K562 (cell line): ENCODE measurements at regions not wholly inside any gene's neighbourhood (a gene's known extent, or its start where the extent isn't known, plus 50 kb on each side); places are given as distances from the start of the nearest gene placed in this dataset.

ENCODE experiments used
- ATAC-seq: fragments of 200-7000 bp; cut with Tn5 transposase; 3 replicates; pipeline ENCODE4 v1.9.1; 2020; ENCODE audit warnings: moderate library complexity
- BruUV-seq: library from RNA; stranded (reverse); fragments of 400-500 nt; replicated peaks from 2 replicates; lab custom pipeline; 2021; lab: Mats Ljungman, UMichigan
- CTCF ChIA-PET: fragments of 300-600 bp; formaldehyde crosslinking; extraction: SDS; loops from one replicate; lab custom pipeline; 2021; ENCODE audit warnings: low intra/inter-chr PET ratio; lab: Yijun Ruan, JAX
- POLR2A ChIA-PET: fragments of 300-600, 350-650 bp; sonication (Branson Sonifier 250); formaldehyde crosslinking; extraction: SDS; loops from one replicate; lab custom pipeline; 2021; ENCODE audit warnings: antibody characterized with exemption, inconsistent platforms; lab: Yijun Ruan, JAX
- DNase-seq, 4 experiments: peaks; one replicate each; pipeline versions ENCODE4 v3.0.0 to v3.0.0-alpha.2; 2011 to 2018; ENCODE audit warnings: low spot score in 3 of 4, mixed read lengths in 3 of 4; ENCODE audit errors: extremely low read depth in 1 of 4
- FAIRE-seq: peaks from 2 replicates; lab custom pipeline; 2011; peaks lifted over from hg19 to GRCh38; lab: Jason Lieb, UNC
- H2AFZ ChIP-seq: 2 replicates; pipeline ENCODE4 v1.6.0; 2011; ENCODE audit warnings: low read depth, low read length, control low read depth, inconsistent platforms
- H3K27ac ChIP-seq: fragments of 200-600 bp; 3 replicates; pipeline ENCODE4 v1.8.0; 2011; ENCODE audit warnings: low read depth, mild to moderate bottlenecking, control low read depth, inconsistent platforms, low read length, moderate library complexity, mixed read lengths; ENCODE audit errors: extremely low read depth
- H3K27me3 ChIP-seq, 2 experiments: fragments of 300-600 bp in 1 of 2; 2 replicates in 1 of 2; 3 replicates in 1 of 2; pipeline versions ENCODE4 v1.6.0 to v1.8.0; 2011; ENCODE audit warnings: inconsistent platforms in 2 of 2, low read length in 2 of 2, mild to moderate bottlenecking in 1 of 2, mixed read lengths in 1 of 2, moderate library complexity in 1 of 2; ENCODE audit not compliant: control insufficient read depth in 2 of 2, insufficient read depth in 2 of 2
- H3K36me3 ChIP-seq: fragments of 300-600 bp; 3 replicates; pipeline ENCODE4 v1.8.0; 2011; ENCODE audit warnings: mild to moderate bottlenecking, low read length, inconsistent platforms; ENCODE audit not compliant: control insufficient read depth, insufficient read depth
- H3K4me1 ChIP-seq, 2 experiments: fragments of 200-600 bp in 1 of 2; replicated peaks in 1 of 2; 2 replicates in 1 of 2; 3 replicates in 1 of 2; pipeline versions ENCODE4 v1.5.1 to v1.8.0; 2011; ENCODE audit warnings: inconsistent platforms in 2 of 2, low read length in 2 of 2, mild to moderate bottlenecking in 1 of 2, mixed read lengths in 1 of 2, moderate library complexity in 1 of 2; ENCODE audit not compliant: control insufficient read depth in 2 of 2, insufficient read depth in 2 of 2
- H3K4me2 ChIP-seq: 2 replicates; pipeline ENCODE4 v1.6.1; 2011; ENCODE audit warnings: low read length, control low read depth, inconsistent platforms, mixed read lengths; ENCODE audit not compliant: insufficient read depth
- H3K4me3 ChIP-seq: fragments of 200-600 bp; sonication (generic), shearing (Covaris generic); 2 replicates; pipeline ENCODE4 v1.5.1; 2016; ENCODE audit warnings: control low read depth, inconsistent platforms
- H3K79me2 ChIP-seq: fragments of 200-600 bp; 3 replicates; pipeline ENCODE4 v1.8.0; 2011; ENCODE audit warnings: low read length, inconsistent platforms; ENCODE audit not compliant: control insufficient read depth, insufficient read depth
- H3K9ac ChIP-seq, 2 experiments: 2 replicates each; pipeline versions ENCODE4 v1.6.0 to v1.6.1; 2011; ENCODE audit warnings: low read depth in 2 of 2, low read length in 2 of 2, control low read depth in 1 of 2, inconsistent platforms in 1 of 2, mild to moderate bottlenecking in 1 of 2, mixed read lengths in 1 of 2; ENCODE audit not compliant: insufficient read depth in 1 of 2
- H3K9me1 ChIP-seq: one replicate; pipeline ENCODE4 v1.6.0; 2011; ENCODE audit warnings: inconsistent platforms, mild to moderate bottlenecking, low read length, moderate library complexity; ENCODE audit not compliant: control insufficient read depth, insufficient read depth
- H3K9me3 ChIP-seq: replicated peaks from 2 replicates; pipeline ENCODE4 v1.5.1; 2011; ENCODE audit warnings: low read depth, low read length, inconsistent platforms; ENCODE audit not compliant: control insufficient read depth, insufficient read depth
- H4K20me1 ChIP-seq: replicated peaks from 2 replicates; pipeline ENCODE4 v1.6.1; 2011; ENCODE audit warnings: low read length, inconsistent platforms, mixed read lengths; ENCODE audit not compliant: control insufficient read depth, insufficient read depth
- CHD4 ChIP-seq: fragments of 200-600 bp; sonication (generic); IDR thresholded peaks from 3 replicates; pipeline ENCODE4 v1.6.1; 2012; ENCODE audit warnings: low read depth, mild to moderate bottlenecking, mixed read lengths, low read length, inconsistent platforms; ENCODE audit not compliant: insufficient read depth, insufficient replicate concordance, poor library complexity, severe bottlenecking
- GABPB2 ChIP-seq: fragments of 250-450 bp; sonication (Bioruptor Pico); conservative IDR thresholded peaks from 2 replicates; pipeline ENCODE4 v1.5.1; 2021; ENCODE audit warnings: mild to moderate bottlenecking
- POLR2B ChIP-seq: fragments of 450-650 bp; IDR thresholded peaks from 2 replicates; pipeline ENCODE4 v1.6.1; 2018; ENCODE audit warnings: low read depth; ENCODE audit not compliant: partially characterized antibody
- SRSF3 ChIP-seq: fragments of 200-400 bp; formaldehyde crosslinking; IDR thresholded peaks from 2 replicates; pipeline ENCODE4 v1.6.1; 2016; ENCODE audit warnings: mild to moderate bottlenecking, low read length, moderate library complexity; ENCODE audit not compliant: insufficient read depth
- ZFP30 ChIP-seq: fragments of 250-450 bp; sonication (Bioruptor Pico); IDR thresholded peaks from 2 replicates; pipeline ENCODE4 v1.8.0; 2022; ENCODE audit warnings: moderate library complexity, mild to moderate bottlenecking, inconsistent platforms, borderline replicate concordance
- ZNF707 ChIP-seq: fragments of 250-450 bp; sonication (Bioruptor Pico); conservative IDR thresholded peaks from 2 replicates; pipeline ENCODE4 v1.8.0; 2022; ENCODE audit warnings: inconsistent platforms, mild to moderate bottlenecking, moderate library complexity
- WGBS: fragments of 100-300 bp; shearing (Covaris generic); methylation state at CpG from one replicate; pipeline ENCODE4 v1.1.6; 2016; ENCODE audit warnings: low coverage, mixed read lengths; ENCODE audit not compliant: insufficient coverage; ENCODE audit errors: missing lambda C conversion rate; 5-methylcytosine and 5-hydroxymethylcytosine counted together
- in situ Hi-C: fragments of 300-500 bp; cut with MboI; formaldehyde crosslinking; loops from 4 replicates; pipeline ENCODE4 v1.15.0; 2018; ENCODE audit warnings: inconsistent platforms, mixed read lengths
- intact Hi-C: fragments of 100-400 bp; cut with micrococcal nuclease; formaldehyde crosslinking; loops from 2 replicates; pipeline ENCODE4 v1.14.2; 2022

DNA sequence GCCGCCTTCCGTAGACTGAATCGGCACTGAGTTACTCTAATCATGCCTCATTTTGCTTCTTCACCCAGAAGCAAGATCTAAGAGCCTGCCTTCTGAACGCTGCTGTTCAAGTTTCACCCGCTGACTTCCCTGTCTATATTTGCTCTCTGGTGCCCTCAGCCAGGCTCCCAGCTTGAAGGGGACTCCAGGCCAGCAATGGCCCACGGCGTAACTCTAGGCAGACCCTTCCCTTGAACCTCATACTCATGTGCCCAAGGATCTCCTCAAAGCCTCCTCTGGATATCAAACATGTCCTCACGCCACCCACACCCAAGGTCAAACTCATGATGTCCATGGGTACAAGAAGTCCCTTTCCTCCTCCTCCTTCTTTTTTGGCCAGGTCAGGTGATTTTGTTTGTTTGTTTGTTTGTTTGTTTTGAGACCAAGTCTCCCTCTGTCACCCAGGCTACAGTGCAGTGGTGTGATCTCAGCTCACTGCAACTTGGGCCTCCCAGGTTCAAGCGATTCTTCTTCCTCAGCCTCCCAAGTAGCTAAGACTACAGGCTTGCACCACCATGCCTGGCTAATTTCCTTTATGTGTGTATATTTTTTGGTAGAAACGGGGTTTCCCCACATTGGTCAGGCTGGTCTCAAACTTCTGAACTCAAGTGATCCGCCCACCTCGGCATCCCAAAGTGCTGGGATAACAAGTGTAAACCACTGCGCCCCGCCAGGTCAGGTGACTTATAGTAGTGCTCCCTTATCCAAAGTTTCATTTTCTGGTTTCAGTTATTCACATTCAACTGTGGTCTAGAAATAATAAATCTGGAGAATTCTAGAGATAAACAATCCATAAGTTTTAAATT lies 239.0 kb downstream of the SYK start:
- DNase-seq, result no peak
- H4K20me1 ChIP-seq, result no peaks in the 10 kb centered on the region
- ChIA-PET POLR2A (no interaction called here), CTCF (no interaction called here)
- H3K79me2 ChIP-seq, result no peaks in the 10 kb centered on the region
- 6% methylated on average over 12 of the region's 14 CpGs for WGBS
- no peak for FAIRE-seq
- no peak overlapping the region for H3K4me2 ChIP-seq
- in situ Hi-C loops, result no loop called here
- no peak overlapping the region for H2AFZ ChIP-seq
- no peaks in the 10 kb centered on the region for H3K9me1 ChIP-seq
- intact Hi-C loops, result no loop called here
- BruUV-seq, result no TSS peak
- H3K27me3 ChIP-seq, result peaks cover 2 to 61% of the 10 kb centered on the region in 2 experiments; a peak in 3 of 5 replicates
- H3K27ac ChIP-seq, result no peak overlapping the region
- H3K36me3 ChIP-seq, result no peaks in the 10 kb centered on the region
- no peak overlapping the region for H3K9ac ChIP-seq
- no peaks in the 10 kb centered on the region for H3K9me3 ChIP-seq
- ATAC-seq, result no peak
- no peak overlapping the region for H3K4me3 ChIP-seq
- H3K4me1 ChIP-seq, result peaks cover 5 to 10% of the 10 kb centered on the region in 2 experiments; a peak in 3 of 5 replicates
- TF ChIP-seq SRSF3, result no peak
- no peak for TF ChIP-seq GABPB2 (CRISPR knock-in tag)
- no peak for TF ChIP-seq POLR2B
- TF ChIP-seq ZFP30, result no peak
- no peak for TF ChIP-seq ZNF707 (CRISPR knock-in tag)
- no peak for TF ChIP-seq CHD4
